HG03196 (cell line): ENCODE measurements at regions not wholly inside any gene's neighbourhood (a gene's known extent, or its start where the extent isn't known, plus 50 kb on each side); places are given as distances from the start of the nearest gene placed in this dataset.

Experiments used
- ATAC-seq: cut with Tn5 transposase; IDR thresholded peaks from one replicate; pipeline ENCODE4 v1.9.1; 2021; ENCODE audit not compliant: unreplicated experiment

DNA sequence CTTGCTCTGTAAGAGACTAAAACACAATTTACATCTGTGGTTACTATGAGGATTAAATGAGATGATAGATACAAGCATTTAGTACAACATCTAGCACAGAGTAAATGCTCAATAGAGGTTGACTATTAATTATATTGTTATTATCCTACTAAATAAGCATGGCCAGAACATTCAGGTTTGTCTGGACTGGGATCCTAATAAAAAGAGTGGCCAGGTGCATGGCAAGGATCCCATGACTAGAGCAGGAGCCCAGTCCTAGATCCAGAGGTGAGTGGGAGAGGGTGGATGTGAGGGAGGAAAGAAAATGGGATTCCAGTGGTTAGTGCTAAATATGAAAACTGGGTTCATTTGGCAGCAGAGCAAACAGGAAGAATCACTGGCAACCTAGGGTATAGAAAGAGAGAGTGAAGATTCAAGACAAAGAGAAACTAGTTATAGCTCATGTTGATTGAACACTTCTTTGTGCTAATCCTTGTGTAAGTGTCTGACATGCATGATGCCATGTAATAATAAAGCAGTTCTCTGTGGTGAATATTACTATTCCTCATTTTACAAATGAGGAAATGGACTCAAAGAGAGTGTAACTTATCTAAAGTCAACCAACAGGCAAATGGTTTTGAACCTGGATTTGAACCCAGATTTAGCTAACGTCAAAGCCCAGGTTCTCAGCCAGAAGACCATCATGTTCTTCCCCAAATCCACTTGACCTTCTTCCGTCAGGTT lies 71.1 kb upstream of the FGGY start:
- ATAC-seq = no peak

DNA sequence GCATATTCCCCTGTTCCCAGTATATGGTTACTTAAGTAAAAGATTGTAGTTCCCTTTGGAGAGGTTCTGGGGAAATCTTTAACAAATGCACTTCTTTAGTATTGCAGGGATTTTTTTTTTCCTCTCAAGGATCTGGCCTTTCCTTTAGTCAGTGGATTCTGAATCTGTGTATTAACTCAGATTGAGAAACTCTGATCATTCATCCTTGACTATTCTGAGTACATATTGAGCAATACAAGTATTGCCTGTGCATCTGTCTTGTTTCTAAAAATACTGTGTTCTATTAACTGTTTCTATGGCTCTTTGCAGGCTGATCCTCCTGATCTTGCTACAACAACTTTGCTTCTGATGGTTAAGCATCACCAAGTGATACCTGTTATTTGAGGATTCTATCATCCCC lies 67.8 kb upstream of the FGGY start:
- ATAC-seq = no peak

DNA sequence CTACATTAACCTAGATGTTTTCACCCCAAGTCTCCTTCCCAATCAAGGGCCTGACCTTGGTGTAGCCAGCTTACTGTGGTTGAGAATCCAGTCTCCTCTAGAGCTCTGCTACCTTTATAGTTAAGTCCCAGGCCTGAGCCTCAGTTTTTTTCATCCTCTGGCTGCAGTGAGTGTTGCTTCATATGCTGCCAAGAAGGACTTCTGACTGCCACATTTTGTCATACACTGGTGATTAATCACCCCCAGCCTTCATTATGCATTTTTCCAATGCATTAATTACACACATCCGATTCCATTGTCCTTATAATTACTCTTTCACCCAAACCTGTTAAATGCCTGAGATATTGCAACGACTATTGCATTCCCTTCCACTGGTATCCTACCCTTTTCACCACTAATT lies 66.3 kb upstream of the FGGY start:
- no peak for ATAC-seq

DNA sequence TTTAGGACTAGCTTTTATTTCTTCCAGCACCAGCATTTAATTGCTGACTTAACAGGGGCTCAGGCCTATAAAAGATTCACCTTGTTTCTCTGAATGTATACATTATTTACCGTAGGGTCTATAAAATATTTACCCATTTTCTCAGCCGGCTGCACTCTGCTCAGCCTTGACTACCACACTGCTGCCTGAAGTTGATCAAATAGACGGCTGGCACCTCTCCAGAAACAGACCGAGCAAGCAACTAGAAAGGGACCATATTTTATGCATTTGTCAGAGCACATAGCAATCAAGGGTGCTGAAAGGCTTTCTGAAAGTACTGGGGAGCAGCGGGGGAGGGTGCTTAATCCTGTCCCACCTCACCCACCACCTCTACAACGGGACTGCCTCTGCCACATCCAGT lies 64.7 kb upstream of the FGGY start:
- no peak for ATAC-seq

DNA sequence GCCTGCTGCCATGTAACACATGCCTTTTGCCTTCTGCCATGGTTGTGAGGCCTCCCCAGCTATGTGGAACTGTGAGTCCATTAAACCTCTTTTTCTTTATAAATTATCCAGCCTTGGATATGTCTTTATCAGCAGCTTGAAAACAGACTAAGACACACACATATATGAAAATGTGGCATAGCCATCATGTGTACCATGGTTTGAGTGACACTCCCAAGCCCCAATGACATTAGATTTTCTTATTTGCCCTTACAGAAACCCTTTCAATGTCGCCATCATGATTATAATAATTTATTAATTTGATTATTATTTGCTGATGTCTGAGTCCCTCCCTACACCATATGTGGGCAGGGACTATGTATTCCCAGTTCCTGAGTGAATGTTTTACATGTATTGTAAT lies 63.5 kb upstream of the FGGY start:
- ATAC-seq = no peak

DNA sequence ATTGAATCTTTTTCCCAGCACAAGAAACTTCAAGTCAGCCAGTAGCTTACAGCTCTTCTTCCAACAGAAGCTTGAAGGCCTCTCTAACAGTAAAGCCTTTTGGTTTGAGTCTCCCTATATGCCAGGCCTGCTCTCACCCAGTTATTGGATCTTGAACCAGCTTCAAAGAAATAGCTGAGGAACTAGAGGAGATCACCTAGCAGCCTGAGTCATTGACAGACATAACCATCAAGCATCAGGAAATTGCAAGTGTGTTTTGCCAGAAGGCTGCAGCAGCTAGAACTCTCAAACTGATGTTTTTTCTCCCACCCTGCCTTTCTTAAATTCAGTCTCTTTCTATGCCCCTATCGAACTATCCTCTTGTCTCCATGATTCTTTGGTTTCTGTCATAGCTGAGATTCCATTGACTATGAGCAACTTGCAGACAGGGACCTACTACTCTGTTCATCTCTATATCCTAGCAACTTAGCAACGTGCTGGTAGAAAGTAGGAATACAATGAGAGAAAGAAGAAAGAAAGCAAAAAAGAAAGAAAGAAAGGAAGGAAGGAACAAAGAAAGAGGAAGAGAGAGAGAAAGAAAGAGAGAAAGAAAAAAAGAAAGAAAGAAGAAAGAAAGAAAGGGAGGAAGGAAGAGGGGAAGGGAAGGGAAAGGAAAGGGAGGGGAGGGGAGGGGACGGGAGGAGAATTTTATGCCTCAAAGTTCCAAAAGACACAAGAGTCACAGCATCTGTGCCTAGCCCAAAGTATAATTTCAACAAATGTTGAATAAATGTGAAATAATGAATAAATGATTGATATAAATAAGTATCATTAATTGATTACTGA lies 60.0 kb upstream of the FGGY start:
- ATAC-seq = no peak

DNA sequence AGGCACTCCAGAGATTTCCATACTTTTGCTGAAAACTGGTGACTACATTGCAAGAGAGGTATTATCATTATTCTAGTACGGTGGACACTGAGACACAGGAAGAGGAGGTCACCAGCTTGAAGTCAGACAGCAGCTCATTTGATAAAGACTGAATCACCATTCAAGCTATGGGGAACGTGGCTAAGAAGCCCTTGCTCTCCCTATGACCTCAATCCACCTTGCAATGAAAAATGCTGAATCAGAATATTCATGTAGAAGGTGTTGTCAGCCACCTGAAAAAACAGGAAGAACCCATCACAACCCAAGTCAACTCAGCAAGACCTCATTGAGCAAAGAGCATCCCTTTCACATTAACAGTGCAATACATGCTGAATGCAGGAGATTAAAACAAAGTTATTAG lies 59.0 kb upstream of the FGGY start:
- ATAC-seq = no peak

DNA sequence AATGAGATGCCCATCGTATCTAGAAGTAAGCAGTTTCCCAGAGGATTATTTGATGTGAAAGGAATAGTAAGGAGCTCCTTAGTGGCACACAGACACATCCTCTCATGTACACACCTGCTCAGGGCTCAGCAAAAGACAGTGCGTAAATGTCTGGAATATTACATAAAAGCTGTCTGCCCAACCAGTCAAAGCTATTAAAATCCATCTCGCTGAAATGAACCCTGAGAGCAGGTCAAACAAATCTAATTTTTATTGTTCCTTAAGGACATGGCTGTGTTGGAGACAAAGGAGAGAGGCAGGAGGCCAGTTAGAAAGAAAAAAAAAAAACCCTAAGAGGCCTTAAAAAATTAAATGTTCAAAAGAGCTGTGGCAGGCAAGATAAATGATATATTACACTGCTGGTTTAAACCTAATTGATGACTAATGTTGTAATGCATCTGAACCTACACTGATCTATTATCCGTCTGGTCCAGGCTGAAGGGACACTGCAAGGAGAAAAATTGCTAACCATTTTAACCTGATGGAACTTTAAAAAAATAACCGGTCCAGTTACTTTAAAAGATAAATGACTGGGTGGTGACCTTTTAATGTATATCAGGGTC lies 58.5 kb upstream of the FGGY start:
- ATAC-seq = no peak

DNA sequence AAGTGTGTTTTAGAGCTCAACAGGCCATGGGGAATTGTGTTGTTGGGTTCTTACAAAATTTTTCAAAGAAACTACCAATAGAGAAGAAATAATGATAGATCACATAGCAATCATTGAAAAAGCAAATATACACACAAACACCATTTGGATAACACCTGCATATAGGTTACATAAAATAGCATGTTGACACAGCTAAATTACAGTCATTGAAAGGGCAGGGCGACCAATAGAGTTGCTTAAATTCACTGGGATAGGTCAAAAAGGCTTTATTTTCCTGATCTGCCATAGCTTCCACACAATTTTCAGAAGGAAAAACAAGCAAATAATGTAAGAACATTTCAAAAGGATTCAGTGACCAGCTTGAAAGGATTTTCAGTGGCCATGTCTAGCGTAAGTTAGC lies 57.9 kb upstream of the FGGY start:
- ATAC-seq = no peak

DNA sequence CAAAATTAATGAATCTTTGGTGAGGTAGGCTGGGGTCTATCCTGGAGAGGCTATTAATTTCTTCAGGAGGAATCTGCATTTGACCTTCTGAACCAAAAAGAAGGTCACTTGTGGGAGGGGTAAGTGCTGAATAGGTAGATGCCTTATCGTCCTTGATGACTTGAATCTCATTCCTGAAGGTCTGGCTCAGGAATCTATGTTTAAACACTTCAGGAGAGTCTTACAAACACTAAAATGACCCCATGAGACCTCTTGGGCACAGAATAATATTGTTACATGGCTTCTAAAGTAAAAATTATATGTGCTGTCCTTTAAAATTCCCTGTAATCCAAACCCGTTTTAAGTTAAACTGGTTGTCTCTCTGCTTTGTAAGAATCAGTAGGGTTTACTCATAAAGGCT lies 55.0 kb upstream of the FGGY start:
- no peak for ATAC-seq

DNA sequence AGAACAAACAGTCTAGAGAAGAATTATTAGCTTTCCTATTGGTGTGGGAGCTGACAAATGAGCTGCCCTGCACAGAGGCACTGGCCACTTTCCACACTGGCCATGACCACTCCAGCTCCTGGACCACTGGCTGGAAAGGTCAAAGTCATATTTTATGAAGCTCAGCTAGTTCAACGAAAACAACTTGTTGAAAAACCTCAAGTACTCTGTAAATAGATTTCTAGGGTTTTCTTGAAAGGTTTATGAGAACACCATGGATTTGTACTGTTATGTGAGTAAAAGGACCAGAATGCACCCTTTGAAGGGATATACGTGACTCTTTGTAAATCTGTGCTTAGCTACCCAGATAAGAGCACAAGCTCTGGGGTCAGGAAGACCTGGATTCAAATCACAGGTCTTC lies 54.5 kb upstream of the FGGY start:
- ATAC-seq = no peak

DNA sequence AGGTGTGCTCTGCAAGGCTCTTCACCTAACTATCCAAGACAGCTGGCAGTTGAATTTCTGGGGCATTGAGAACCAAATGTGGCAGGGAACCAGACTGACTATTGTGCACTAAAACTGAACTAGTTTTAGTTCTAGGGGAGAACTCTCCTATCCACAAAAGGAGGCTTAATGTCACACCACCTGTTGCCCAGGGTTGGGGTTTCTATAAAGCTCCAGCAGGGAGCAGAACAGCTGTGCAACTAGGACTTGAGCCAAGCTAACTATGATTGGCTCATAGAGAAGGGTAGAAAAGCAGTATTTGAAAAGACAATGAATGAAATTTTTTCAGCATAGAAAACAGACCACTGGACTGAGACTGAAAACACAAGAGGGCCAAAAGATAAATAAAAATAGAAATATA lies 53.3 kb upstream of the FGGY start:
- no peak for ATAC-seq

DNA sequence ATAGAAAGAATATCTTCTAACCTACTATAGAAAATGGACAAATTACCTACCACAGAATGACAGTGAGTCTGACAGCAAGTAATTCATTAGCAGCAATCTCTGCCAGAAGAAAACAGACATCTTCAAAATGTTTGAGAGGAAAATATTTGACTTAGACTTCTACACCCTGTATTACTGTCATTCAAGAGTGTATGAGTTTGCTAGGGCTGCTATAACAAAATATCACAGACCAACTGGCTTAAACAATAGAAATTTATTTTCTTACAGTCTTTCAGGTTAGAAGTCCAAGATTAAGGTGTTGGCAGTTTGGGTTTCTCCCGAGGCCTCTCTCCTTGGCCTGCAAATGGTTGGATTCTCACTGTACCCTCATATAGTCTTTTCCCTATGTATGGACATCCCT lies 52.9 kb upstream of the FGGY start:
- no peak for ATAC-seq

DNA sequence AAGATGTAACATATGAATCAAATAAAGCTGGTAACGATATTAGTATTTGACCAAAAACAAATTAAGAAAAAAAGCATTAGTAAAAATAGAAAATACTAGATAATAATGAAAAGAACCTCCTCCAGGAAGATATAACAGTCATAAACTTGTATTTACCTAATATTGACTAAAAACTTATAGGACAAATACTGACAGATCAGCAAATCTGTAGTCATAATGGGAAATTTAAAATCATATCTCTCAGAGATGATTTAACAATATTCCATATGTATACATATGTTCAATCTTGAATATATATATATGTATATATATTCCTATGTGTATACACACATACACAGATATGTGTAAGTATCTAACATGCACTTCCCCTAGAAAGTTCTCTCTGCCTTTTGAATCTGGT lies 52.0 kb upstream of the FGGY start:
- ATAC-seq = no peak
